Lung (tissue), 11 donors: ENCODE measurements at regions not wholly inside any gene's neighbourhood (a gene's known extent, or its start where the extent isn't known, plus 50 kb on each side); places are given as distances from the start of the nearest gene placed in this dataset.

Experiments
- ATAC-seq: fragments of 200-7000 bp; cut with Tn5 transposase; one replicate; pipeline ENCODE4 v1.9.1; 2020; ENCODE audit warnings: moderate number of reproducible peaks; ENCODE audit not compliant: insufficient read depth, low FRiP score
- DNase-seq, 3 donors: peaks; one replicate each; pipeline ENCODE4 v3.0.0-alpha.2; 2013 to 2017
- H3K27ac ChIP-seq, 2 donors: one replicate each; pipeline ENCODE4 v1.5.1; 2013; ENCODE audit warnings: mild to moderate bottlenecking in 2 of 2, moderate library complexity in 2 of 2, control low read depth in 1 of 2, inconsistent platforms in 1 of 2, low read depth in 1 of 2, low read length in 1 of 2
- H3K27me3 ChIP-seq, 3 donors: one replicate each; pipeline ENCODE4 v1.5.1; 2013; ENCODE audit warnings: low read length in 2 of 3; ENCODE audit not compliant: control insufficient read depth in 3 of 3, insufficient read depth in 3 of 3
- H3K36me3 ChIP-seq, 4 donors: one replicate each; pipeline ENCODE4 v1.5.1; 2013; ENCODE audit warnings: low read length in 4 of 4, mild to moderate bottlenecking in 1 of 4, moderate library complexity in 1 of 4; ENCODE audit not compliant: control insufficient read depth in 4 of 4, insufficient read depth in 4 of 4
- H3K4me1 ChIP-seq, 5 donors: one replicate each; pipeline ENCODE4 v1.5.1; 2013; ENCODE audit warnings: low read length in 5 of 5, mild to moderate bottlenecking in 2 of 5, moderate library complexity in 1 of 5; ENCODE audit not compliant: control insufficient read depth in 5 of 5, insufficient read depth in 5 of 5
- H3K4me3 ChIP-seq: one replicate; pipeline ENCODE4 v1.5.1; 2013; ENCODE audit warnings: mild to moderate bottlenecking, control low read depth, moderate library complexity
- H3K9ac ChIP-seq, 2 donors: one replicate each; pipeline ENCODE4 v1.5.1; 2013; ENCODE audit warnings: low read length in 2 of 2, control low read depth in 1 of 2; ENCODE audit not compliant: insufficient read depth in 1 of 2
- H3K9me3 ChIP-seq, 4 donors: one replicate each; pipeline ENCODE4 v1.5.1; 2013; ENCODE audit warnings: low read length in 3 of 4, mild to moderate bottlenecking in 1 of 4, moderate library complexity in 1 of 4; ENCODE audit not compliant: control insufficient read depth in 4 of 4, insufficient read depth in 3 of 4
- WGBS, 2 donors: extraction: QIAGEN DNeasy Blood & Tissue Kit; methylation state at CpG; one replicate each; pipeline ENCODE4 v1.1.7; 2013; 5-methylcytosine and 5-hydroxymethylcytosine counted together
- TF ChIP-seq, protein P1 (sequence below): IDR thresholded peaks from 2 replicates; pipeline ENCODE4 v1.5.1; 2012; ENCODE audit warnings: mild to moderate bottlenecking; ENCODE audit errors: control extremely low read depth, extremely low read depth
- donor health status: control.
- donor health status: control.
- donor health status: Bipolar disorder and iron deficiency.
- donor health status: healthy.
- donor health status: DM: yes; HTN: yes; CAD: no.

DNA sequence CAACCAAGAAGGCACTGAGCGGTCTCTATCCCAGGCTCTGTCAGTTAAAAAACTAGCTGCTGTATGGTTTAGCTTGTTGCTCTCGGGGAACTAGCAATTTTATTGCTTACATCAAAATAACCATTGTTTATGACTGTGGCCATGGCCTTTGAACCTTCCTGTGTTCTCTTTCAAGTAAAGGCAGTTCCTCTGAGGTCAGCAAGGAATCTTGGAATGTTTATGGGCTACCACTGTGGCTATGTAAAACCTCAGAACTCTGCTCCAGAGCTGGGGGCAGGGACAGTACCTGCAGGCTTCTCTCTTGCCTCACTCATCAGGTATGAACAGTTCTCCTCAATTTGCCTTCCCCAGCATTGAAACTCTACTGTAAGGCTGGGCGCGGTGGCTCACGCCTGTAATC is 416.0 kb upstream of the NETO1 start:
- no peak overlapping the region for H3K27ac ChIP-seq
- ATAC-seq (no peak), DNase-seq (no peak)
- no peaks in the 10 kb centered on the region for H3K36me3 ChIP-seq
- H3K9me3 ChIP-seq: no peaks in the 10 kb centered on the region
- 92 to 96% methylated on average over 5 of the region's 5 CpGs for WGBS, 2 donors
- H3K27me3 ChIP-seq: peaks cover 0 to 2% (median 0%) of the 10 kb centered on the region in 3 donors
- H3K4me1 ChIP-seq: no peaks in the 10 kb centered on the region
- TF ChIP-seq, protein P1, sequence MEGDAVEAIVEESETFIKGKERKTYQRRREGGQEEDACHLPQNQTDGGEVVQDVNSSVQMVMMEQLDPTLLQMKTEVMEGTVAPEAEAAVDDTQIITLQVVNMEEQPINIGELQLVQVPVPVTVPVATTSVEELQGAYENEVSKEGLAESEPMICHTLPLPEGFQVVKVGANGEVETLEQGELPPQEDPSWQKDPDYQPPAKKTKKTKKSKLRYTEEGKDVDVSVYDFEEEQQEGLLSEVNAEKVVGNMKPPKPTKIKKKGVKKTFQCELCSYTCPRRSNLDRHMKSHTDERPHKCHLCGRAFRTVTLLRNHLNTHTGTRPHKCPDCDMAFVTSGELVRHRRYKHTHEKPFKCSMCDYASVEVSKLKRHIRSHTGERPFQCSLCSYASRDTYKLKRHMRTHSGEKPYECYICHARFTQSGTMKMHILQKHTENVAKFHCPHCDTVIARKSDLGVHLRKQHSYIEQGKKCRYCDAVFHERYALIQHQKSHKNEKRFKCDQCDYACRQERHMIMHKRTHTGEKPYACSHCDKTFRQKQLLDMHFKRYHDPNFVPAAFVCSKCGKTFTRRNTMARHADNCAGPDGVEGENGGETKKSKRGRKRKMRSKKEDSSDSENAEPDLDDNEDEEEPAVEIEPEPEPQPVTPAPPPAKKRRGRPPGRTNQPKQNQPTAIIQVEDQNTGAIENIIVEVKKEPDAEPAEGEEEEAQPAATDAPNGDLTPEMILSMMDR: no peak
- no peak overlapping the region for H3K9ac ChIP-seq
- H3K4me3 ChIP-seq: no peak overlapping the region

DNA sequence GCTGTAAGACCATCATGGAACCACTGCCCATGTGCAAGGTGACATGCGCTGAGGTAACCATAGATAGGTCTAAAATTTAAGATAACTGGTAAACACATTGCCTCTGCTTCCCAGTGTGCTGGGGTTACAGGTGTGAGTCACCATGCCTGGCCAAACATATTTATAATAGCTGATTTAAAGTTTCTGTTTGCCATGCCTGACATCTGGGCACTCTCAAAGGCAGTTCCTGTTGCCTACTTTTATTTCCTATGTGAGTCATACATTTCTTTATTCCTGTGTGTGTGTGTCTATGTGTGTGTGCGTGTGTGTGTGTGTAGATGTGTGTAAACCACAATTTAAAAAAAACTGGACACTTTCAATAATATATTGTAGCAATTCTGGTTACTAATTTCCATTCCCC is 415.2 kb upstream of the NETO1 start:
- Histone ChIP-seq H3K36me3 (no peaks in the 10 kb centered on the region), H3K4me3 (no peak overlapping the region), H3K27ac (no peak overlapping the region), H3K9me3 (no peaks in the 10 kb centered on the region), H3K9ac (no peak overlapping the region), H3K4me1 (no peaks in the 10 kb centered on the region), H3K27me3 (peaks cover 0 to 2% (median 0%) of the 10 kb centered on the region in 3 donors)
- TF ChIP-seq, protein P1: no peak
- no peak for ATAC-seq
- DNase-seq: no peak
- 90 to 91% methylated on average over 2 of the region's 2 CpGs for WGBS, 2 donors

DNA sequence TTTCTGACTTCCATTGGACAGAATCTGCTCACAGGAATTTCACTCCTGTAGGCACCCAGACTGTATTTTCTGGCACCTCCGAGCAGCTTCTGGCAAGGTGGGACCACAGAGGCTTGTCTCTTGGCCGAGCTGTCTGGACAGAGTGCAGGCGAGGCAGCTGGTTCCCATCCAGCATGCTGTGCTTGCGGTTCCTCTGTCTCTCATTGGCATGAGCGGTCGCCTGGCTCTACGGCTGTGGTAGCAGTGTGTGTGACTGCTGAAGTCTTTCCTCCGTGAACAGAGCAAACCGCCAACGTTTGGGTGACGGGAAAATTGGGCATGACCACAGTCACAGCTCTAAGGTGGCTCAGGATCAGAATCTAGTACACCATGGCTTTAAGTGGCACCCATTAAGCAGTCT is 411.7 kb upstream of the NETO1 start:
- ATAC-seq: no peak
- H3K36me3 ChIP-seq: no peaks in the 10 kb centered on the region
- TF ChIP-seq, protein P1: no peak
- no peaks in the 10 kb centered on the region for H3K9me3 ChIP-seq
- no peaks in the 10 kb centered on the region for H3K4me1 ChIP-seq
- no peaks in the 10 kb centered on the region for H3K27me3 ChIP-seq
- no peak overlapping the region for H3K9ac ChIP-seq
- 89 to 90% methylated on average over 11 of the region's 11 CpGs for WGBS, 2 donors
- DNase-seq: peak in 1 of 3 donors; percentile 3
- no peak overlapping the region for H3K27ac ChIP-seq
- no peak overlapping the region for H3K4me3 ChIP-seq
